ENCODE measurements at regions not wholly inside any gene's neighbourhood (a gene's known extent, or its start where the extent isn't known, plus 50 kb on each side); places are given as distances from the start of the nearest gene placed in this dataset.

GRCh38 chr2:103734911-103735310 lies 973.1 kb downstream of the TMEM182 start:
- DNase-seq = no peak

- no peak for DNase-seq
Measured at GRCh38 chr2:103738108-103738507, 976.3 kb downstream of the TMEM182 start.

- DNase-seq = no peak
Measured at GRCh38 chr2:103738606-103739005, 976.8 kb downstream of the TMEM182 start.

GRCh38 chr2:103739186-103739585 lies 977.4 kb downstream of the TMEM182 start:
- no peak for DNase-seq

GRCh38 chr2:103739921-103740320 lies 978.1 kb downstream of the TMEM182 start:
- no peak for DNase-seq

GRCh38 chr2:103740631-103741030 lies 978.8 kb downstream of the TMEM182 start:
- no peak for DNase-seq

- no peak for DNase-seq
Measured at GRCh38 chr2:103743195-103743594, 981.4 kb downstream of the TMEM182 start.

- no peak for DNase-seq
Measured at GRCh38 chr2:103754530-103754929, 992.7 kb downstream of the TMEM182 start.

GRCh38 chr2:103773884-103774283 lies 1012.1 kb downstream of the TMEM182 start:
- DNase-seq = no peak

- no peak for DNase-seq
Measured at GRCh38 chr2:103780088-103780702, 1018.4 kb downstream of the TMEM182 start.

- no peak for DNase-seq
Measured at GRCh38 chr2:103781313-103781712, 1019.5 kb downstream of the TMEM182 start.

GRCh38 chr2:103784261-103784660 lies 1022.4 kb downstream of the TMEM182 start:
- no peak for DNase-seq

GRCh38 chr2:103785432-103785831 lies 1023.6 kb downstream of the TMEM182 start:
- no peak for DNase-seq

- no peak for DNase-seq
Measured at GRCh38 chr2:103785956-103786355, 1024.1 kb downstream of the TMEM182 start.

- no peak for DNase-seq
Measured at GRCh38 chr2:103788389-103788788, 1026.6 kb downstream of the TMEM182 start.

GRCh38 chr2:103788951-103789350 lies 1027.1 kb downstream of the TMEM182 start:
- DNase-seq = no peak

GRCh38 chr2:103789381-103790095 lies 1027.7 kb downstream of the TMEM182 start:
- DNase-seq = no peak

- DNase-seq = no peak
Measured at GRCh38 chr2:103792042-103792441, 1030.2 kb downstream of the TMEM182 start.

- DNase-seq = no peak
Measured at GRCh38 chr2:103798291-103798690, 1036.5 kb downstream of the TMEM182 start.

GRCh38 chr2:103804013-103804412 lies 1042.2 kb downstream of the TMEM182 start:
- no peak for DNase-seq

GRCh38 chr2:103805746-103806145 lies 1043.9 kb downstream of the TMEM182 start:
- DNase-seq = no peak

- no peak for DNase-seq
Measured at GRCh38 chr2:103808814-103809213, 1045.1 kb upstream of the POU3F3 start.

- DNase-seq = no peak
Measured at GRCh38 chr2:103809415-103809814, 1044.5 kb upstream of the POU3F3 start.

GRCh38 chr2:103809941-103810441 lies 1043.9 kb upstream of the POU3F3 start:
- DNase-seq = no peak

GRCh38 chr2:103810875-103811274 lies 1043.0 kb upstream of the POU3F3 start:
- DNase-seq = no peak
